ENCODE measurements at regions not wholly inside any gene's neighbourhood (a gene's known extent, or its start where the extent isn't known, plus 50 kb on each side); places are given as distances from the start of the nearest gene placed in this dataset.

GRCh38 chr5:61942462-61943049, 363.4 kb upstream of the KIF2A start:
- Histone ChIP-seq H3K27me3 (ENCODE audit: insufficient read depth, low read depth) (peaks cover 42% of the 10 kb centered on the region), H3K4me3 (no peak overlapping the region), H4K20me1 (ENCODE audit: insufficient read depth) (no peaks in the 10 kb centered on the region), H3F3A (ENCODE audit: insufficient read depth, low read depth) (no peaks in the 10 kb centered on the region), H3K4me2 (no peak overlapping the region), H3K36me3 (ENCODE audit: low read depth) (no peaks in the 10 kb centered on the region), H3K9me3 (ENCODE audit: insufficient read depth, low read depth) (no peaks in the 10 kb centered on the region), H3K79me2 (ENCODE audit: low read depth) (no peaks in the 10 kb centered on the region), H3K4me1 (replicated peaks; ENCODE audit: insufficient read depth) (no peaks in the 10 kb centered on the region), H2AFZ (no peak overlapping the region), H3K9me2 (ENCODE audit: insufficient read depth) (no peaks in the 10 kb centered on the region), H3K27ac (no peak overlapping the region)
- CTCF ChIA-PET = no interaction called here
- no peak for DNase-seq
- intact Hi-C loops (cut with micrococcal nuclease; ENCODE audit: unreplicated experiment) = no loop called here
- no TSS peak for BruUV-seq (replicated peaks)
- no peak for TF ChIP-seq EZH2 (IDR thresholded peaks at IDR 0.05; ENCODE audit: low read depth)
- no peak for TF ChIP-seq CTCF (conservative IDR thresholded peaks at IDR 0.05)
- POLR2A ChIA-PET (ENCODE audit: unreplicated experiment) = no interaction called here

- BruUV-seq (replicated peaks) = no TSS peak
- Histone ChIP-seq H3K4me3 (no peak overlapping the region), H3K4me2 (no peak overlapping the region), H3K79me2 (ENCODE audit: low read depth) (no peaks in the 10 kb centered on the region), H3F3A (ENCODE audit: insufficient read depth, low read depth) (no peaks in the 10 kb centered on the region), H3K27me3 (ENCODE audit: insufficient read depth, low read depth) (peaks cover 32% of the 10 kb centered on the region), H2AFZ (no peak overlapping the region), H3K9me2 (ENCODE audit: insufficient read depth) (no peaks in the 10 kb centered on the region), H3K27ac (no peak overlapping the region), H3K36me3 (ENCODE audit: low read depth) (no peaks in the 10 kb centered on the region), H3K4me1 (replicated peaks; ENCODE audit: insufficient read depth) (no peaks in the 10 kb centered on the region), H4K20me1 (ENCODE audit: insufficient read depth) (no peaks in the 10 kb centered on the region), H3K9me3 (ENCODE audit: insufficient read depth, low read depth) (no peaks in the 10 kb centered on the region)
- intact Hi-C loops (cut with micrococcal nuclease; ENCODE audit: unreplicated experiment) = no loop called here
- POLR2A ChIA-PET (ENCODE audit: unreplicated experiment) = no interaction called here
- no peak for TF ChIP-seq EZH2 (IDR thresholded peaks at IDR 0.05; ENCODE audit: low read depth)
- CTCF ChIA-PET = no interaction called here
- DNase-seq = no peak
Observed at GRCh38 chr5:61943713-61944112, 362.3 kb upstream of the KIF2A start.

GRCh38 chr5:61948151-61948550, 357.9 kb upstream of the KIF2A start:
- Histone ChIP-seq H3K4me1 (replicated peaks; ENCODE audit: insufficient read depth) (no peaks in the 10 kb centered on the region), H4K20me1 (ENCODE audit: insufficient read depth) (no peaks in the 10 kb centered on the region), H3K79me2 (ENCODE audit: low read depth) (no peaks in the 10 kb centered on the region), H3K9me3 (ENCODE audit: insufficient read depth, low read depth) (no peaks in the 10 kb centered on the region), H3K27me3 (ENCODE audit: insufficient read depth, low read depth) (peaks cover 54% of the 10 kb centered on the region), H3K9me2 (ENCODE audit: insufficient read depth) (no peaks in the 10 kb centered on the region), H3K36me3 (ENCODE audit: low read depth) (no peaks in the 10 kb centered on the region), H3K4me3 (no peak overlapping the region), H2AFZ (no peak overlapping the region), H3F3A (ENCODE audit: insufficient read depth, low read depth) (no peaks in the 10 kb centered on the region), H3K27ac (no peak overlapping the region), H3K4me2 (no peak overlapping the region)
- intact Hi-C loops (cut with micrococcal nuclease; ENCODE audit: unreplicated experiment) = no loop called here
- BruUV-seq (replicated peaks) = no TSS peak
- ChIA-PET POLR2A (ENCODE audit: unreplicated experiment) (no interaction called here), CTCF (no interaction called here)
- TF ChIP-seq EZH2 (IDR thresholded peaks at IDR 0.05; ENCODE audit: low read depth) (no peak), CTCF (conservative IDR thresholded peaks at IDR 0.05) (no peak)
- no peak for DNase-seq

GRCh38 chr5:61949054-61949678, 356.8 kb upstream of the KIF2A start:
- no TSS peak for BruUV-seq (replicated peaks)

More at GRCh38 chr5:61949054-61949678, 356.8 kb upstream of the KIF2A start:
- ChIA-PET CTCF (no interaction called here), POLR2A (ENCODE audit: unreplicated experiment) (no interaction called here)
- Histone ChIP-seq H3K9me2 (ENCODE audit: insufficient read depth) (no peaks in the 10 kb centered on the region), H2AFZ (no peak overlapping the region), H3F3A (ENCODE audit: insufficient read depth, low read depth) (no peaks in the 10 kb centered on the region), H3K4me3 (no peak overlapping the region), H3K4me2 (no peak overlapping the region), H3K9me3 (ENCODE audit: insufficient read depth, low read depth) (no peaks in the 10 kb centered on the region), H3K27me3 (ENCODE audit: insufficient read depth, low read depth) (peaks cover 57% of the 10 kb centered on the region), H3K4me1 (replicated peaks; ENCODE audit: insufficient read depth) (no peaks in the 10 kb centered on the region), H3K79me2 (ENCODE audit: low read depth) (no peaks in the 10 kb centered on the region), H3K27ac (no peak overlapping the region), H4K20me1 (ENCODE audit: insufficient read depth) (no peaks in the 10 kb centered on the region), H3K36me3 (ENCODE audit: low read depth) (no peaks in the 10 kb centered on the region)
- DNase-seq = no peak
- TF ChIP-seq EZH2 (IDR thresholded peaks at IDR 0.05; ENCODE audit: low read depth) (no peak), CTCF (conservative IDR thresholded peaks at IDR 0.05) (no peak)
- intact Hi-C loops (cut with micrococcal nuclease; ENCODE audit: unreplicated experiment) = no loop called here
